ENCODE measurements at regions not wholly inside any gene's neighbourhood (a gene's known extent, or its start where the extent isn't known, plus 50 kb on each side); places are given as distances from the start of the nearest gene placed in this dataset.

GRCh38 chr12:53805067-53805466 lies 53.3 kb upstream of the CISTR start:
- no peak for TF ChIP-seq EZH2phosphoT487 (IDR thresholded peaks at IDR 0.05)
- no peak for TF ChIP-seq CTCF (IDR thresholded peaks at IDR 0.05)
- TF ChIP-seq EZH2 (IDR thresholded peaks at IDR 0.05) = no peak

All from neural progenitor cell (in vitro differentiated cells).